GM21529 (cell line): ENCODE measurements at regions not wholly inside any gene's neighbourhood (a gene's known extent, or its start where the extent isn't known, plus 50 kb on each side); places are given as distances from the start of the nearest gene placed in this dataset.
"Not testable (repeated sequence)": the region's sequence is repeated elsewhere in the genome, so short reads cannot be mapped to it uniquely, and the experiment has no call there.

Source experiments
- ATAC-seq: cut with Tn5 transposase; IDR thresholded peaks from one replicate; pipeline ENCODE4 v1.9.1; 2021; ENCODE audit not compliant: unreplicated experiment

- ATAC-seq, result no peak
These were observed 533.8 kb upstream of the DPP6 start for GRCh38 chr7:153518201-153518984.

GRCh38 chr7:153521370-153521769, 530.8 kb upstream of the DPP6 start:
- no peak for ATAC-seq

GRCh38 chr7:153522261-153522660, 529.9 kb upstream of the DPP6 start:
- no peak for ATAC-seq

- ATAC-seq, result no peak
These were observed 528.7 kb upstream of the DPP6 start for GRCh38 chr7:153523320-153524015.

- ATAC-seq, result no peak
These were observed 528.1 kb upstream of the DPP6 start for GRCh38 chr7:153524070-153524601.

GRCh38 chr7:153529100-153529499, 523.1 kb upstream of the DPP6 start:
- ATAC-seq, result no peak

GRCh38 chr7:153529651-153530165, 522.5 kb upstream of the DPP6 start:
- no peak for ATAC-seq

- no peak for ATAC-seq
These were observed 521.8 kb upstream of the DPP6 start for GRCh38 chr7:153530441-153530840.

- no peak for ATAC-seq
These were observed 519.9 kb upstream of the DPP6 start for GRCh38 chr7:153532326-153532725.

GRCh38 chr7:153537271-153537670, 514.9 kb upstream of the DPP6 start:
- ATAC-seq, result no peak

GRCh38 chr7:153541903-153542302, 510.3 kb upstream of the DPP6 start:
- no peak for ATAC-seq

- no peak for ATAC-seq
These were observed 509.0 kb upstream of the DPP6 start for GRCh38 chr7:153543232-153543631.

- no peak for ATAC-seq
These were observed 502.0 kb upstream of the DPP6 start for GRCh38 chr7:153550173-153550572.

GRCh38 chr7:153564391-153564790, 487.8 kb upstream of the DPP6 start:
- no peak for ATAC-seq

GRCh38 chr7:153566324-153566723, 485.9 kb upstream of the DPP6 start:
- no peak for ATAC-seq

GRCh38 chr7:153567426-153567825, 484.8 kb upstream of the DPP6 start:
- no peak for ATAC-seq

- ATAC-seq, result not testable (repeated sequence)
These were observed 482.7 kb upstream of the DPP6 start for GRCh38 chr7:153569520-153569919.

GRCh38 chr7:153576096-153576495, 476.1 kb upstream of the DPP6 start:
- no peak for ATAC-seq

- no peak for ATAC-seq
These were observed 470.8 kb upstream of the DPP6 start for GRCh38 chr7:153581419-153581818.

GRCh38 chr7:153584132-153584531, 468.1 kb upstream of the DPP6 start:
- ATAC-seq, result no peak

- ATAC-seq, result no peak
These were observed 463.6 kb upstream of the DPP6 start for GRCh38 chr7:153588586-153588985.

- no peak for ATAC-seq
These were observed 462.1 kb upstream of the DPP6 start for GRCh38 chr7:153590136-153590535.
